ENCODE measurements at regions not wholly inside any gene's neighbourhood (a gene's known extent, or its start where the extent isn't known, plus 50 kb on each side); places are given as distances from the start of the nearest gene placed in this dataset.
A peak's percentile ranks its signal among the peaks of the same experiment; 100 is the strongest.

- DNase-seq: no peak
These were observed 51.0 kb upstream of the MKRN3 start for GRCh38 chr15:23514484-23514883.

- no peak for DNase-seq
These were observed 58.7 kb upstream of the MKRN3 start for GRCh38 chr15:23506762-23507161.

GRCh38 chr15:23503980-23504379 is 56.9 kb upstream of the GOLGA6L2 start:
- DNase-seq: no peak

DNA sequence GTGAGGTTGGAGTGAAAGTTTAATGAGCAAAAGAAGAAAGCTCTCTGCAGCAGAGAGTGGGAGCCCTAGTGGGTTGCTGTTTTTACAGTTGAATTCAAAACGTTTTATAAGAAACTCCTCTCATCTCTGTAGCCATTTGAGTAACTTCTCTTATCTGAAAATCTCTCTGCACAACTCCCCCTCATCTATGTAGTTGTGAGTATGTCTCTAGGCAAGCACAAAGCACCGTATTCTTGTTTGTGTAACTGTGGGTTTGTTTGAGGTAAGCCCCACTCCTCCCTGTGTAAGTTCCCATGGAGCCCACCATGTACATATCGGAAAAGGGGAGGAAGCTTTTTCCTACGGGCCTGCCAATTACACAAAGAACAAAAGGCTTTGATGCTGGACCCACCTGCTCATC is 56.5 kb upstream of the GOLGA6L2 start:
- DNase-seq: no peak

GRCh38 chr15:23497710-23498111 is 50.7 kb upstream of the GOLGA6L2 start:
- peak; percentile 2 for DNase-seq

Measured in muscle of arm (tissue), 1 donor.